ENCODE measurements at regions not wholly inside any gene's neighbourhood (a gene's known extent, or its start where the extent isn't known, plus 50 kb on each side); places are given as distances from the start of the nearest gene placed in this dataset.

GRCh38 chr2:6545795-6546194 is 319.9 kb downstream of the CMPK2 start:
- TF ChIP-seq, protein P1, sequence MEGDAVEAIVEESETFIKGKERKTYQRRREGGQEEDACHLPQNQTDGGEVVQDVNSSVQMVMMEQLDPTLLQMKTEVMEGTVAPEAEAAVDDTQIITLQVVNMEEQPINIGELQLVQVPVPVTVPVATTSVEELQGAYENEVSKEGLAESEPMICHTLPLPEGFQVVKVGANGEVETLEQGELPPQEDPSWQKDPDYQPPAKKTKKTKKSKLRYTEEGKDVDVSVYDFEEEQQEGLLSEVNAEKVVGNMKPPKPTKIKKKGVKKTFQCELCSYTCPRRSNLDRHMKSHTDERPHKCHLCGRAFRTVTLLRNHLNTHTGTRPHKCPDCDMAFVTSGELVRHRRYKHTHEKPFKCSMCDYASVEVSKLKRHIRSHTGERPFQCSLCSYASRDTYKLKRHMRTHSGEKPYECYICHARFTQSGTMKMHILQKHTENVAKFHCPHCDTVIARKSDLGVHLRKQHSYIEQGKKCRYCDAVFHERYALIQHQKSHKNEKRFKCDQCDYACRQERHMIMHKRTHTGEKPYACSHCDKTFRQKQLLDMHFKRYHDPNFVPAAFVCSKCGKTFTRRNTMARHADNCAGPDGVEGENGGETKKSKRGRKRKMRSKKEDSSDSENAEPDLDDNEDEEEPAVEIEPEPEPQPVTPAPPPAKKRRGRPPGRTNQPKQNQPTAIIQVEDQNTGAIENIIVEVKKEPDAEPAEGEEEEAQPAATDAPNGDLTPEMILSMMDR (IDR thresholded peaks at IDR 0.05), result no peak
- TF ChIP-seq POLR2AphosphoS5 (IDR thresholded peaks at IDR 0.05; ENCODE audit: low read depth, low read length), result no peak
- no peak for TF ChIP-seq SIN3A (IDR thresholded peaks at IDR 0.05; ENCODE audit: borderline replicate concordance, insufficient read depth, low read depth, low read length)
- no peak for TF ChIP-seq REST (IDR thresholded peaks at IDR 0.05; ENCODE audit: insufficient read depth in 1 of 2, low read depth in 2 of 2, low read length in 1 of 2)
